ENCODE measurements at regions not wholly inside any gene's neighbourhood (a gene's known extent, or its start where the extent isn't known, plus 50 kb on each side); places are given as distances from the start of the nearest gene placed in this dataset.

- no peak for TF ChIP-seq CREB1 (CRISPR knock-in tag; IDR thresholded peaks at IDR 0.05; ENCODE audit: low read depth)
- TF ChIP-seq ZNF114 (CRISPR knock-in tag; IDR thresholded peaks at IDR 0.05), result no peak
- TF ChIP-seq NANOG (IDR thresholded peaks at IDR 0.05; ENCODE audit: borderline replicate concordance), result no peak
- no peak for TF ChIP-seq ZNF331 (CRISPR knock-in tag; IDR thresholded peaks at IDR 0.05; ENCODE audit: low read depth)
- no peak for TF ChIP-seq STAT1 (IDR thresholded peaks at IDR 0.05; ENCODE audit: unreplicated experiment)
- TF ChIP-seq REST (IDR thresholded peaks at IDR 0.05; ENCODE audit: unreplicated experiment), result no peak
- no peak for TF ChIP-seq EZH2 (IDR thresholded peaks at IDR 0.05; ENCODE audit: low read depth, unreplicated experiment)
- TF ChIP-seq POLR2AphosphoS5 (IDR thresholded peaks at IDR 0.05; ENCODE audit: low read depth), result no peak
- TF ChIP-seq ZNF462 (CRISPR knock-in tag; IDR thresholded peaks at IDR 0.05), result no peak
- no peak for TF ChIP-seq ETS1 (IDR thresholded peaks at IDR 0.05)
- TF ChIP-seq EZH2phosphoT487 (IDR thresholded peaks at IDR 0.05; ENCODE audit: unreplicated experiment), result no peak
- no peak for TF ChIP-seq CTCF (conservative IDR thresholded peaks at IDR 0.05; ENCODE audit: low read depth in 2 of 2)
- no peak for TF ChIP-seq JUNB (IDR thresholded peaks at IDR 0.05; ENCODE audit: unreplicated experiment)
- Histone ChIP-seq H3K79me2 (replicated peaks; ENCODE audit: insufficient read depth) (no peaks in the 10 kb centered on the region), H3K36me3 (ENCODE audit: insufficient read depth) (no peaks in the 10 kb centered on the region; the same call in 1 of the 2 replicates), H3K4me1 (ENCODE audit: insufficient read depth) (no peaks in the 10 kb centered on the region), H3K27ac (ENCODE audit: low read depth) (no peak overlapping the region), H3K27me3 (ENCODE audit: insufficient read depth) (no peaks in the 10 kb centered on the region), H3K4me3 (no peak overlapping the region), H3F3A (replicated peaks; ENCODE audit: low read depth) (no peaks in the 10 kb centered on the region), H3K9me2 (ENCODE audit: insufficient read depth) (0 out of 2 replicates have a peak, but pooled peaks cover 7% of the 10 kb centered on the region), H2AFZ (no peak overlapping the region), H4K20me1 (replicated peaks; ENCODE audit: insufficient read depth) (no peaks in the 10 kb centered on the region), H3K4me2 (no peak overlapping the region)
- Mint-ChIP-seq H3K27ac (no peak overlapping the region), H3K9me3 (peaks cover 22% of the 10 kb centered on the region), H3K27me3 (ENCODE audit: insufficient read depth, low read depth, poor library complexity) (peaks cover 2% of the 10 kb centered on the region), H3K4me3 (no peak overlapping the region), H3K4me1 (no peaks in the 10 kb centered on the region), H3K36me3 (ENCODE audit: low read depth) (peaks cover 59% of the 10 kb centered on the region)
- ATAC-seq (no peak), DNase-seq (ENCODE audit: low spot score) (no peak)
These were observed 65.6 kb upstream of the EDEM3 start for GRCh38 chr1:184820218-184820750.
